HG02623 (cell line): ENCODE measurements at regions not wholly inside any gene's neighbourhood (a gene's known extent, or its start where the extent isn't known, plus 50 kb on each side); places are given as distances from the start of the nearest gene placed in this dataset.
"Not testable (repeated sequence)": the region's sequence is repeated elsewhere in the genome, so short reads cannot be mapped to it uniquely, and the experiment has no call there.

ENCODE experiments used
- ATAC-seq: cut with Tn5 transposase; IDR thresholded peaks from one replicate; pipeline ENCODE4 v1.9.1; 2021; ENCODE audit warnings: moderate library complexity; ENCODE audit not compliant: unreplicated experiment

GRCh38 chr9:73969936-73970335 lies 527.2 kb upstream of the RORB start:
- ATAC-seq = no peak

DNA sequence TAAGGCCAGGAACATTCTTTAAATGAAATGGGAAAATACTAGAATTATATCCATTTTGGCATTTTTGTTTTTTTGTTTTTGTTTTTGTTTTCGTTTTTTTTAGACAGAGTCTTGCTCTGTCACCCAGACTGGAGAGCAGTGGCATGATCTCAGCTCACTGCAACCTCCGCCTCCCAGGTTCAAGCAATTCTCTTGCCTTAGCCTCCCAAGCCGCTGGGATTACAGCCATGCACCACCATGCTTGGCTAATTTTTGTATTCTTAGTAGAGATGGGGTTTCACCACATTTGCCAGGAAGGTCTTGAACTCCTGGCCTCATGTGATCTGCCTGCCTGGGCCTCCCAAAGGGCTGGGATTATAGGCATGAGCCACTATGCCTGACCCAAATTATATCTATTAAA lies 520.7 kb upstream of the RORB start:
- ATAC-seq = not testable (repeated sequence)

DNA sequence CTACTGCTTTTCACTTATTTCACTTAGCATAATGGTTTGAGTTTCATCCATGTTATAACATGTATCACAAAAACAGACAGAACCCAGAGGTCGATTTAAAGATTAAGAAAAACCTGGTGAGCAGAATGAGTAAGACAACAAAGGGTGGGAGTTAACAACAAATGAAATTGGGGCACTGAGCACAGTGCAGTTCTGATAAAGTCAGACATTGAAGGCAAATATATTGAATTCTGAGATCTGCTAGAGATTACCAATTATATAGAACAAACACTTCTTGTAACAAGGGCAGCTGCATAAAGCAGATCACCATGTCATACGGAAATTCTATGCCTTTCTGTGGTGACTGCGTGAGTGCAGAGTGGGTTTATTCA lies 517.3 kb upstream of the RORB start:
- no peak for ATAC-seq

GRCh38 chr9:73980754-73981153 lies 516.4 kb upstream of the RORB start:
- no peak for ATAC-seq

GRCh38 chr9:73981405-73981804 lies 515.7 kb upstream of the RORB start:
- no peak for ATAC-seq

GRCh38 chr9:73995836-73996235 lies 501.3 kb upstream of the RORB start:
- no peak for ATAC-seq

GRCh38 chr9:73996844-73997243 lies 500.3 kb upstream of the RORB start:
- no peak for ATAC-seq

GRCh38 chr9:74001382-74001781 lies 495.8 kb upstream of the RORB start:
- no peak for ATAC-seq

GRCh38 chr9:74006935-74007334 lies 490.2 kb upstream of the RORB start:
- ATAC-seq = no peak

DNA sequence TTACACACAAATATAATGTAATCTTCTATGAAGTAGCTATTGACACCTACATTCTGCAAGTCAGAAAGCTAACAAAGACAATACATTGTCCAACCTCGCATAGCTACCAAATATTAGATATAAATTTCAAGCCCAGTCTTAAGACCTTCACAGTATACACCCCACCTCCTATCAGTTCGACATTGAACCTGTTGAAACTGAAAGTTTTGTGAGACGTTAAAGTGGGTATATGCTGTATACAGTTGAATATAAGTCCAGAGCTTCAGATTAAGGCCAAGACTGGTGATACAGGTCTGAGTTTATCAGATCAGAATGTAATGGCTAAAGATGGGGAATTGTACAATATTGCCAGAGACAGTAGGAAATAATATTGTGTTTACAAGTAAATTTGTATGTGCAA lies 489.3 kb upstream of the RORB start:
- no peak for ATAC-seq

- ATAC-seq = no peak
Measured at GRCh38 chr9:74016004-74016403, 481.1 kb upstream of the RORB start.

GRCh38 chr9:74025402-74025925 lies 471.7 kb upstream of the RORB start:
- ATAC-seq = no peak

DNA sequence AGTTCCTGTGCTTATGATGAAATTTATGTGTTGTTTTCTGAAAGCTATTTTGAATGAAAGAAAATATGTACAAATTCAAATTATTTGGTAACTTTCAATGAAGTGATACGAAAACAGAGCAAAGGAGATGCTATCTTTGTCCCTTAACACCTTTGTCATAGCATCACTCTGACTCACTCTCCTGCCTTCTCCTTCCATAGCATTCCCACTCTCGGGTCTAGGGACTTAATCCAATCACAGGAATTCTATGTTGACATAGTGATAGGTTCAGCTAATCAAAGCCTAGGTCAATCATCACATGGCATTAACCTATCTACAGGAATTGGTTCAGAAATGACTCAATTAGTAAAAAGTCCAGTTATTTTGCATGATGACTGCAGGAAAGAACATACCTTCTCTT lies 464.7 kb upstream of the RORB start:
- no peak for ATAC-seq

GRCh38 chr9:74035786-74036185 lies 461.3 kb upstream of the RORB start:
- ATAC-seq = no peak

DNA sequence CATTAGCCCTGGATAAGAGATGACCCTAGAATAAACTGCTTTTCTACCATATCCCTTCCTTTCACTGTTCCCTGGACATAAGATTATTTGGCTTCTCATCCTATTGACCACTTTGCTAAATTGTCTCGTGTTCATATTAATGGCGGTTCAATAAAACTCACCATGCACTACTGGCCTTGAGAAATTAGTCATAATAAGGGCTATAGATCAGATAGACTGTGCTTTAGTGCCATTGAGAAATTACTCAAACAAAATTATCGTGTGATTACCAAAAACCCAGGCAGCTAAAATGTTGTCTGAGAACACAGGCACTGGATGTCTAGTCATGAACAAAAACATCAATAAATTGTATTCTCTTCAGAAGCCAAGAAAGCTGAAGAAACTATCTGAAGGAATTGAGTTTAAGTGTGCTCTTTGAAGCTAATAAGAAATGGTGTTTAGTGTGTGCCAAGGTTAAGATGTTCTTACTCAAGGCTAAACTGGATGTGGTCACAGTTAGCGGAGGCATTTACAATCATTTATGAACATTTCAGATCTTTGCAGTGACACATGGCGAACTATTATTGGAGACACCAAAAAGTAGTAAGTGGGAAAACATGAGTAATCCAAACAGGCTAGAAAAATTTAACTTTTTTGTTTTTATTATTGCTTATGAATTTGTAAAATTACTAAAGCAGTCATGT lies 460.4 kb upstream of the RORB start:
- peak; percentile 85 for ATAC-seq

DNA sequence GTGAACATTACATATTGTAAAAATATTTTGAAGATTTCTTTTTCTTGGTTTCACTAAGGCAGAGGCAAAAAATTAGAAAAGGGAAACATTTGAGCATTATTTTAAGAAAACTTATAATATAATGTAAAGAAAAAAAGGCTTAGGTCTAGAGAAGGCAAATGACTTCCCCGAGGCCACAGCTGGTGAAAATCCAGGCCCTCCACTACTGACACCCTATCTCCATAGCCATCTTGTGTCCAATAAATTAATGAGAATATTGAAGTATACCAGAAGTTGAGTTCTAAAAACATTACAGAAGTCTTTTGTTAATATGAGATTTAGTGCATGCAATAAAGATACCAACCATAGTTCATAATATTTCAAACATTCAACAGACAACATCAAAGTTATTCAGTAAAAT lies 459.9 kb upstream of the RORB start:
- ATAC-seq = no peak

DNA sequence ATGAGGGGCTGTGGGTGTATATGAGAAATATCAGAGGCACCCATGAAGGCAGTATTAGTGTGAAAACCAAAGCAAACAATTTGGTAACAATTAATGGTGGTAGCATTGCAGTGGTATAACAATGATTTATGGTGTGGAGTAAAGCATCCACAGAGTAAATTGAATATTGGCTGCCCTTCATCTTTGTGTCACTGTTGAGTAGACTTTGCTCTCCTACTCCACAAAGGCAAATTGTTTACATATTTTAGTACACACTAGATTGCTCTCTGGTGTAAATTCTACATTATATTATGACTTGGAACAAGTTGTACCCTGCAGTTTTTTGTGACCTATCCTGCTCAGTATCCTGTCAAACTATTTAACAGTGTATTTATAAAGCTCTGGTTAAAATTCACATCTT lies 455.5 kb upstream of the RORB start:
- ATAC-seq = no peak

DNA sequence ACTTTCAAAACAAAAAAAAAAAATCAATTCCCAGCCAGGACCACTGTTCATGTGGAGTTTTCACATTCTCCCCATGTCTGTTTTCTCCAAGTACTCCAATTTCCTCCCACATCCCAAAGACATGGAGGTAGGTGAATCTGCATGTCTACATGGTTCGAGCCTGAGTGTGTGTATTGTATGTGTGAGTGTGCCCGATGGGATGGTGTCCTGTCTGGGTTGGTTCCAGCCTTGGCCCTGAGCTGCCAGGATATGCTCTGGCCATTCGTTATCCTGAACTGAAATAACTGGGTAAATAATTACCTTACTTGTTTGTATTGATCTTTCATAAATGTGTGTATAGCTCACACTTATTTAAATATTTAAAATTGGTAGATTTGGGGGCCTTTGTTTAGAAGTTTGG lies 452.3 kb upstream of the RORB start:
- ATAC-seq = no peak

- no peak for ATAC-seq
Measured at GRCh38 chr9:74056023-74056422, 441.1 kb upstream of the RORB start.

DNA sequence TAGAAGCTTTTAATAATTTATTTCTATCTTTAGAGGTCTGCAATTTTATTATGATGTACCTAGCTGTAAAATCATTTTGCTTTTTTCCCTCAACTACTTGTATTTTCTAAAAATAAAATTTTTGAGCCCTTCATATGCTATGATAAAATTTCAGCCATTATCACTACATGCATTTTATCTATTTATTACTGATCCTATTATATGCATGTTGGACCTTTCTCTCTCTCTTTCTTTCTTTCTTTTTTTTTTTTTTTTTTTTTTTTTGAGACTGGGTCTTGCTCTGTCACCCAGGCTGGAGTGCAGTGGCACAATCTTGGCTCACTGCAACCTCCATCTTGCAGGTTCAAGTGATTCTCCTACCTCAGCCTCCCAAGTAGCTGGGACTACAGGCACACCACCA lies 440.1 kb upstream of the RORB start:
- not testable (repeated sequence) for ATAC-seq

DNA sequence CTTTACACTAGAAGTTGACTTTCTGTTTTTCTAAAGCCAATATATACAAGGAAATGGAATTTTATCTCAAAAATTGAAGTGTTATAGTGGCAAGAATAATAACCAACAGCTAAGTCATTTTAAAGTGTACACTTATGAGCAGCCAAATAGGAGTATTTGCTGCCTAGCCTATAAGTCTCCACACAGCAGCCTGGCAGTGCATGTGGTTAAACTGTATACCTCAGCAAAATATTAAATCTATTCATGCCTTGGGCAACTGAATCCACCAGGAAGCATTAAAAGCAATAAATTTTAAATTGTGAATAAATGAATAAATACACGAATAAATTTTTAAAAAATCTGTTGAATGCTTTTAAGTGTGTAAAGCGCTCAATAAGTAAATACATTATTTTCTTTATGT lies 432.4 kb upstream of the RORB start:
- no peak for ATAC-seq

- no peak for ATAC-seq
Measured at GRCh38 chr9:74066128-74066527, 431.0 kb upstream of the RORB start.

GRCh38 chr9:74066605-74067004 lies 430.5 kb upstream of the RORB start:
- no peak for ATAC-seq
